HEK293 (cell line): ENCODE measurements at regions not wholly inside any gene's neighbourhood (a gene's known extent, or its start where the extent isn't known, plus 50 kb on each side); places are given as distances from the start of the nearest gene placed in this dataset.

Source experiments
- CTCF ChIA-PET: fragments of 350-600 bp; formaldehyde crosslinking; extraction: SDS; loops from one replicate; lab custom pipeline; 2021; ENCODE audit warnings: antibody characterized with exemption; lab: Yijun Ruan, JAX
- POLR2A ChIA-PET: fragments of 300-600 bp; formaldehyde crosslinking; extraction: SDS; loops from one replicate; lab custom pipeline; 2020; ENCODE audit warnings: antibody characterized with exemption, inconsistent platforms; lab: Yijun Ruan, JAX
- H3K27ac ChIP-seq: fragments of 200-500 bp; sonication (Bioruptor generic); 2 replicates; pipeline ENCODE4 v1.5.1; 2014; ENCODE audit warnings: low read depth, low read length, control low read depth, inconsistent platforms; ENCODE audit errors: extremely low read depth
- H3K36me3 ChIP-seq, 2 experiments: fragments of 200-500 bp in 1 of 2; sonication (Bioruptor generic) in 1 of 2; 1 replicate in 1 of 2; 2 replicates in 1 of 2; pipeline ENCODE4 v1.5.1; 2014 to 2017; ENCODE audit warnings: inconsistent platforms in 2 of 2, low read length in 2 of 2; ENCODE audit not compliant: control insufficient read depth in 2 of 2, insufficient read depth in 1 of 2
- H3K4me1 ChIP-seq: fragments of 200-500 bp; sonication (Bioruptor generic); 2 replicates; pipeline ENCODE4 v1.5.1; 2014; ENCODE audit warnings: mild to moderate bottlenecking, low read length, inconsistent platforms; ENCODE audit not compliant: control insufficient read depth, insufficient read depth
- H3K4me3 ChIP-seq: 2 replicates; pipeline ENCODE4 v1.5.1; 2011; ENCODE audit warnings: low read depth, mild to moderate bottlenecking, control low read depth, low read length, moderate library complexity
- H3K9me3 ChIP-seq: fragments of 200-500 bp; sonication (Bioruptor generic); 2 replicates; pipeline ENCODE4 v1.5.1; 2014; ENCODE audit warnings: low read depth, low read length, inconsistent platforms; ENCODE audit not compliant: control insufficient read depth, insufficient read depth
- ATF2 ChIP-seq: fragments of 450-650 bp; formaldehyde crosslinking; IDR thresholded peaks from 2 replicates; pipeline ENCODE4 v1.5.1; 2016; ENCODE audit warnings: missing biosample characterization, missing genetic modification characterization, low read depth
- GFI1B ChIP-seq: fragments of 450-650 bp; formaldehyde crosslinking; IDR thresholded peaks from 2 replicates; pipeline ENCODE4 v1.5.1; 2016; ENCODE audit warnings: missing biosample characterization, missing genetic modification characterization
- GLI4 ChIP-seq: fragments of 450-650 bp; formaldehyde crosslinking; IDR thresholded peaks from 2 replicates; pipeline ENCODE4 v1.5.1; 2016; ENCODE audit warnings: missing biosample characterization, missing genetic modification characterization
- GLIS2 ChIP-seq: fragments of 450-650 bp; formaldehyde crosslinking; IDR thresholded peaks from 2 replicates; pipeline ENCODE4 v1.5.1; 2016; ENCODE audit warnings: missing biosample characterization, missing genetic modification characterization
- KLF10 ChIP-seq: fragments of 450-650 bp; IDR thresholded peaks from 2 replicates; pipeline ENCODE4 v1.5.1; 2018; ENCODE audit warnings: missing biosample characterization, mild to moderate bottlenecking, missing genetic modification characterization
- KLF16 ChIP-seq: fragments of 450-650 bp; formaldehyde crosslinking; IDR thresholded peaks from 2 replicates; pipeline ENCODE4 v1.5.1; 2017; ENCODE audit warnings: missing biosample characterization, missing genetic modification characterization
- KLF17 ChIP-seq: fragments of 450-650 bp; formaldehyde crosslinking; IDR thresholded peaks from 2 replicates; pipeline ENCODE4 v1.5.1; 2016; ENCODE audit warnings: missing biosample characterization, missing genetic modification characterization
- SP3 ChIP-seq: fragments of 450-650 bp; formaldehyde crosslinking; IDR thresholded peaks from 2 replicates; pipeline ENCODE4 v1.5.1; 2016; ENCODE audit warnings: missing biosample characterization, missing genetic modification characterization
- ZBTB21 ChIP-seq: fragments of 450-650 bp; formaldehyde crosslinking; IDR thresholded peaks from 2 replicates; pipeline ENCODE4 v1.5.1; 2017; ENCODE audit warnings: missing biosample characterization, missing genetic modification characterization
- ZBTB44 ChIP-seq: fragments of 450-650 bp; IDR thresholded peaks from 2 replicates; pipeline ENCODE4 v1.5.1; 2018; ENCODE audit warnings: missing biosample characterization, mild to moderate bottlenecking, missing genetic modification characterization
- ZFHX2 ChIP-seq: fragments of 450-650 bp; formaldehyde crosslinking; conservative IDR thresholded peaks from 2 replicates; pipeline ENCODE4 v1.5.1; 2016; ENCODE audit warnings: missing biosample characterization, missing genetic modification characterization
- ZIC2 ChIP-seq: fragments of 450-650 bp; formaldehyde crosslinking; IDR thresholded peaks from 2 replicates; pipeline ENCODE4 v1.5.1; 2016; ENCODE audit warnings: missing biosample characterization, missing genetic modification characterization
- ZNF133 ChIP-seq: fragments of 450-650 bp; formaldehyde crosslinking; IDR thresholded peaks from 2 replicates; pipeline ENCODE4 v1.5.1; 2016; ENCODE audit warnings: missing biosample characterization, missing genetic modification characterization
- ZNF221 ChIP-seq: fragments of 450-650 bp; formaldehyde crosslinking; IDR thresholded peaks from 2 replicates; pipeline ENCODE4 v1.5.1; 2017; ENCODE audit warnings: missing biosample characterization, missing genetic modification characterization, borderline replicate concordance
- ZNF302 ChIP-seq: fragments of 450-650 bp; formaldehyde crosslinking; IDR thresholded peaks from 2 replicates; pipeline ENCODE4 v1.5.1; 2016; ENCODE audit warnings: missing biosample characterization, missing genetic modification characterization, low read depth
- ZNF341 ChIP-seq: fragments of 450-650 bp; formaldehyde crosslinking; IDR thresholded peaks from 2 replicates; pipeline ENCODE4; 2016; ENCODE audit warnings: low read depth, missing biosample characterization, missing genetic modification characterization
- ZNF416 ChIP-seq: fragments of 450-650 bp; formaldehyde crosslinking; IDR thresholded peaks from 2 replicates; pipeline ENCODE4 v1.5.1; 2016; ENCODE audit warnings: missing biosample characterization, missing genetic modification characterization
- ZNF48 ChIP-seq: fragments of 450-650 bp; formaldehyde crosslinking; IDR thresholded peaks from 2 replicates; pipeline ENCODE4 v1.5.1; 2016; ENCODE audit warnings: missing biosample characterization, missing genetic modification characterization
- ZNF548 ChIP-seq: fragments of 450-650 bp; formaldehyde crosslinking; IDR thresholded peaks from 2 replicates; pipeline ENCODE4 v1.5.1; 2016; ENCODE audit warnings: missing biosample characterization, missing genetic modification characterization
- ZNF560 ChIP-seq: fragments of 450-650 bp; formaldehyde crosslinking; IDR thresholded peaks from 2 replicates; pipeline ENCODE4 v1.5.1; 2017; ENCODE audit warnings: missing biosample characterization, missing genetic modification characterization, borderline replicate concordance
- ZNF571 ChIP-seq: fragments of 450-650 bp; formaldehyde crosslinking; IDR thresholded peaks from 2 replicates; pipeline ENCODE4 v1.5.0; 2017; ENCODE audit warnings: missing biosample characterization, missing genetic modification characterization
- ZNF596 ChIP-seq: fragments of 450-650 bp; IDR thresholded peaks from 2 replicates; pipeline ENCODE4 v1.5.0; 2018; ENCODE audit warnings: missing biosample characterization, mild to moderate bottlenecking, missing genetic modification characterization, moderate library complexity
- ZNF624 ChIP-seq: fragments of 450-650 bp; formaldehyde crosslinking; IDR thresholded peaks from 2 replicates; pipeline ENCODE4 v1.5.1; 2017; ENCODE audit warnings: missing biosample characterization, missing genetic modification characterization
- ZNF639 ChIP-seq: fragments of 450-650 bp; formaldehyde crosslinking; IDR thresholded peaks from 2 replicates; pipeline ENCODE4 v1.5.1; 2016; ENCODE audit warnings: missing biosample characterization, missing genetic modification characterization
- ZNF747 ChIP-seq: fragments of 450-650 bp; formaldehyde crosslinking; IDR thresholded peaks from 2 replicates; pipeline ENCODE4 v1.5.1; 2016; ENCODE audit warnings: missing biosample characterization, missing genetic modification characterization
- ZNF785 ChIP-seq: fragments of 450-650 bp; formaldehyde crosslinking; IDR thresholded peaks from 2 replicates; pipeline ENCODE4 v1.5.1; 2016; ENCODE audit warnings: missing biosample characterization, missing genetic modification characterization
- ZSCAN18 ChIP-seq: fragments of 450-650 bp; formaldehyde crosslinking; IDR thresholded peaks from 2 replicates; pipeline ENCODE4 v1.5.1; 2016; ENCODE audit warnings: missing biosample characterization, missing genetic modification characterization

DNA sequence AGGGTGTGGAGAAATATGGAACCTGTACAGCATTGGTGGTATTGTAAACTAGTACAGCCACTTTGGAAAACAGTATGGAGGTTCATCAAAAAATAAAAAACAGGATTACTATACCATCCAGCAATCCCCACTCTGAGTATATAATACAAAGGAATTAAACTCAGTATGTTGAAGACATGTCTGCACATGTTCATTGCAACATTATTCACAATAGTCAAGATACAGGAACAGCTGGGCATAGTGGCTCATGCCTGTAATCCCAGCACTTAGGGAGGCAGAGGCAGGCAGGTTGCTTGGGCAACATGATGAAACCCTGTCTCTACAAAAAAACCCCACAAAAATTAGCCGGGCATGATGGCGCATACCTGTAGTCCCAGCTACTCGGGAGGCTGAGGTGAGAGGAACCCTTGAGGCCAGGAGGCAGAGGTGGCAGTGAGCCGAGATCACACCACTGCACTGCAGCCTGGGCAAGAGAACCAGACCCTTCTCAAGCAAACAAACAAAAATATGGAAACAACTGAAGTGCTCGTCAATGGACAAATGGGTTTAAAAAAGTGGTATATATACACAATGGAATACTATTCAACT lies 63.6 kb downstream of the TMEM174 start (continued):
- TF ChIP-seq ZNF624 (tag by site-specific recombination) (no peak), ZNF416 (tag by site-specific recombination) (no peak), ZSCAN18 (tag by site-specific recombination) (no peak), ZNF548 (tag by site-specific recombination) (no peak), ZNF48 (tag by site-specific recombination) (no peak), ZBTB21 (tag by site-specific recombination) (no peak), KLF10 (tag by site-specific recombination) (no peak)

GRCh38 chr5:73234204-73234555 lies 61.2 kb downstream of the TMEM174 start:
- TF ChIP-seq ZNF560 (tag by site-specific recombination) (no peak), ZNF221 (no peak), ZNF571 (tag by site-specific recombination) (no peak), ZNF639 (tag by site-specific recombination) (no peak), SP3 (tag by site-specific recombination) (no peak), GLI4 (tag by site-specific recombination) (no peak), ZNF341 (tag by site-specific recombination) (no peak), ZNF785 (tag by site-specific recombination) (no peak), KLF16 (no peak), ZFHX2 (no peak), ZNF596 (no peak), ZIC2 (tag by site-specific recombination) (no peak), ATF2 (tag by site-specific recombination) (no peak), GFI1B (tag by site-specific recombination) (no peak)
- Histone ChIP-seq H3K27ac (no peak overlapping the region), H3K4me3 (no peak overlapping the region), H3K36me3 (no peaks in the 10 kb centered on the region), H3K4me1 (no peaks in the 10 kb centered on the region), H3K9me3 (no peaks in the 10 kb centered on the region)
- ChIA-PET CTCF (no interaction called here), POLR2A (no interaction called here)

DNA sequence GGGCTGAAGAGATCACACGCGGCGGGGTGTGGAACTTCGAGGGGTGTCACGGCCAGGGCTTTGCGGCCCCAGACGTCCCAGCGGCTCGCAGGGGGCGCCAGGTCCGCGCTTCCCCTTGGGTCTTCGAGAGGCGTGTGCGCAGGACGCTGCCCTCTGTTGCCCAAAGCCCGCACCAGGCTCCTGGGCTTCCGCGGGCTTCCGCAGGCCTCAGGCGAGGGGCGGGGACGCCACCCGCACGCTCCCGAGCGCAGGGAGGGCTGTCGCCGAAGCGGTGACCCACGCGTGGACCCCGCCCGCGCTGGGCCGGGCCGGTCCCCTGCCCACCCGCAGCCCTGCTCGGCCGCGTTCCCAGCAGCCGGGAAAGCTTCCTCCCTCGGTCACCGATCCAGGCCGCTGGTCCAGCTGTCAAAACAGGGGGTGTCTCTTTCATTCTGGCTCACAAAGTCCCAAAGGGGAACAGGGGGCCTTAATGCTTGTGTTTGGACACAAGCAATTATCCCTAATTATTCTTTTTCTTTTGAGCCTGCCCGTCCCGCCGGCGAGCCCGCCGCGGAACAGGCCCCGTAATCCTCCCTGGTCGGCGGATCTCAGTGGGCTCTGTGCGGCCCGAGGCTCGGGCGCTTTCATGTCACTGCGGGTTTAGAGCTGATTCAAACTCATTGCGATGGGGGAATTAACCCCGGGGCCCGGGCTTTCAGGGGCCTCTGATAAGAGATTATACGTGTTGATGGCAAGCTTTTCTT lies 60.6 kb downstream of the TMEM174 start:
- CTCF ChIA-PET: no interaction called here
- no peaks in the 10 kb centered on the region for H3K4me1 ChIP-seq
- no peaks in the 10 kb centered on the region for H3K36me3 ChIP-seq
- H3K9me3 ChIP-seq: no peaks in the 10 kb centered on the region
- POLR2A ChIA-PET: no interaction called here
- H3K27ac ChIP-seq: no peak overlapping the region
- no peak overlapping the region for H3K4me3 ChIP-seq
- TF ChIP-seq ZNF747 (tag by site-specific recombination) (no peak), KLF17 (tag by site-specific recombination) (no peak), GLIS2 (no peak), ZNF302 (tag by site-specific recombination) (no peak), ZSCAN18 (tag by site-specific recombination) (no peak), ZBTB44 (tag by site-specific recombination) (no peak), ZNF133 (tag by site-specific recombination) (no peak)
